MCF 10A (cell line): ENCODE measurements at regions not wholly inside any gene's neighbourhood (a gene's known extent, or its start where the extent isn't known, plus 50 kb on each side); places are given as distances from the start of the nearest gene placed in this dataset.

Experiments
- BruUV-seq: library from RNA; stranded (reverse); fragments of 400-500 nt; replicated peaks from 2 replicates; lab custom pipeline; 2021; lab: Mats Ljungman, UMichigan
- CTCF ChIA-PET: fragments of 300-600 bp; sonication (Branson Sonifier 250); formaldehyde crosslinking; extraction: SDS; loops from one replicate; lab custom pipeline; 2021; ENCODE audit warnings: antibody characterized with exemption, inconsistent platforms; lab: Yijun Ruan, JAX
- POLR2A ChIA-PET: fragments of 300-600, 350-650 bp; sonication (Branson Sonifier 250); formaldehyde crosslinking; extraction: SDS; loops from one replicate; lab custom pipeline; 2020; ENCODE audit warnings: antibody characterized with exemption, inconsistent platforms; lab: Yijun Ruan, JAX
- DNase-seq: peaks from one replicate; pipeline ENCODE4 v3.0.0-alpha.2; 2018; ENCODE audit not compliant: unreplicated experiment
- H3K27ac Mint-ChIP-seq: one replicate; pipeline ENCODE4 v1.8.0; 2022; ENCODE audit warnings: mild to moderate bottlenecking, low read depth, mixed read lengths; ENCODE audit not compliant: unreplicated experiment
- H3K27me3 Mint-ChIP-seq: one replicate; pipeline ENCODE4 v1.8.0; 2022; ENCODE audit warnings: mixed read lengths; ENCODE audit not compliant: insufficient read depth, unreplicated experiment
- H3K36me3 Mint-ChIP-seq: one replicate; pipeline ENCODE4 v1.8.0; 2022; ENCODE audit warnings: mild to moderate bottlenecking, moderate library complexity, mixed read lengths; ENCODE audit not compliant: insufficient read depth, unreplicated experiment
- H3K4me1 Mint-ChIP-seq: one replicate; pipeline ENCODE4 v1.8.0; 2022; ENCODE audit warnings: mixed read lengths; ENCODE audit not compliant: insufficient read depth, unreplicated experiment
- H3K4me3 Mint-ChIP-seq: one replicate; pipeline ENCODE4 v1.8.0; 2022; ENCODE audit warnings: mild to moderate bottlenecking, moderate library complexity, mixed read lengths; ENCODE audit not compliant: unreplicated experiment
- H3K9me3 Mint-ChIP-seq: one replicate; pipeline ENCODE4 v1.8.0; 2022; ENCODE audit warnings: mixed read lengths; ENCODE audit not compliant: unreplicated experiment
- CTCF ChIP-seq: fragments of 200-600 bp; IDR thresholded peaks from one replicate; pipeline ENCODE4 v1.8.0; 2022; ENCODE audit warnings: antibody characterized with exemption, mild to moderate bottlenecking; ENCODE audit not compliant: unreplicated experiment
- intact Hi-C: fragments of 100-400 bp; cut with micrococcal nuclease; formaldehyde crosslinking; loops from 2 replicates; pipeline ENCODE4 v1.14.1; 2022

DNA sequence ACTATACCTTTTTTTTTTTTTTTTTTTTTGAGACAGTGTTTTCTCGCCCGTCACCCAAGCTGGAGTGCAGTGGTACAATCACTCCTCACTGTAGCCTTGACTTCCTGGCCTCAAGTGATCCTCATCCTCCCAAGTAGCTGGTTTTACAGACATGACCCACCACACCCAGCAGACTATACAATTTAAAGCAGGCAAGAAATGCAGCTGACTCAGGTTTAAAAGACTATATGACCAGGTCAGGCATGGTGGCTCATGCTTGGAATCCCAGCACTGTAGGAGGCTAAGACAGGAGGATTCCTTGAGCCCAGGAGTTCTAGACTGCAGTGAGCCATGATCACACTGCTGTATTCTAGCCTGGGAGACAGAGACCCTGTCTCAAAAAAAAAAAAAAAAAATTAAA is 89.5 kb upstream of the AUTS2 start:
- H3K9me3 Mint-ChIP-seq = peaks cover 32% of the 10 kb centered on the region
- no peak overlapping the region for H3K27ac Mint-ChIP-seq
- no peaks in the 10 kb centered on the region for H3K36me3 Mint-ChIP-seq
- DNase-seq = no peak
- H3K27me3 Mint-ChIP-seq = no peaks in the 10 kb centered on the region
- intact Hi-C loops = no loop called here
- ChIA-PET POLR2A (no interaction called here), CTCF (interaction anchor here (0.6 kb wide), 2 partner anchors 981 to 1516 kb away, joined by 3 read pairs; no protein-coding TSS in a partner anchor)
- BruUV-seq = no TSS peak
- no peak for TF ChIP-seq CTCF
- H3K4me1 Mint-ChIP-seq = no peaks in the 10 kb centered on the region
- no peak overlapping the region for H3K4me3 Mint-ChIP-seq

DNA sequence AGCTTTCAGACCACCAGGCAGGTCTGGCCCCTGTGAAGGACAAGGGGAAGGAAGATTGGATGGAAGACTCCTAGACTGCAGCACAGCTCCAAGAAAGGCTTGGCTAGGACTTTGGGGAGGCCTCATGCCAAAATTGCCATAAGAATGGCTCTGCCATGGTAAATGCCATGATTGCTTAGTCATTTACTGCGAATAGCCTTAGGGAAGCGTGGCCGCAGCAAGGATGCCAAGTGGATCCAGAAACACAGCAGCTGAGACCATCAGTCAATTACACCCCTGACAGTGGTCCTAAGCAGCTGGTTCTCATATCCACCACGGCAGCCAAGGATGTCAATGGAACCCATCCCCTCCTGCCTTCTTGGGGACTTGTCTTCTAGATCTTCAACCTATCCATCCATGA is 88.2 kb upstream of the AUTS2 start:
- no peak for DNase-seq
- no peak for TF ChIP-seq CTCF
- no peaks in the 10 kb centered on the region for H3K36me3 Mint-ChIP-seq
- no peak overlapping the region for H3K4me3 Mint-ChIP-seq
- no peaks in the 10 kb centered on the region for H3K4me1 Mint-ChIP-seq
- no peak overlapping the region for H3K27ac Mint-ChIP-seq
- POLR2A ChIA-PET = interaction anchor here (0.5 kb wide), 1 partner anchor 465 kb away, joined by 3 read pairs; no protein-coding TSS in a partner anchor
- intact Hi-C loops = no loop called here
- no peaks in the 10 kb centered on the region for H3K27me3 Mint-ChIP-seq
- BruUV-seq = no TSS peak
- H3K9me3 Mint-ChIP-seq = peaks cover 29% of the 10 kb centered on the region
- CTCF ChIA-PET = interaction anchor here (0.7 kb wide), 1 partner anchor 1462 kb away, joined by 4 read pairs; no protein-coding TSS in a partner anchor

DNA sequence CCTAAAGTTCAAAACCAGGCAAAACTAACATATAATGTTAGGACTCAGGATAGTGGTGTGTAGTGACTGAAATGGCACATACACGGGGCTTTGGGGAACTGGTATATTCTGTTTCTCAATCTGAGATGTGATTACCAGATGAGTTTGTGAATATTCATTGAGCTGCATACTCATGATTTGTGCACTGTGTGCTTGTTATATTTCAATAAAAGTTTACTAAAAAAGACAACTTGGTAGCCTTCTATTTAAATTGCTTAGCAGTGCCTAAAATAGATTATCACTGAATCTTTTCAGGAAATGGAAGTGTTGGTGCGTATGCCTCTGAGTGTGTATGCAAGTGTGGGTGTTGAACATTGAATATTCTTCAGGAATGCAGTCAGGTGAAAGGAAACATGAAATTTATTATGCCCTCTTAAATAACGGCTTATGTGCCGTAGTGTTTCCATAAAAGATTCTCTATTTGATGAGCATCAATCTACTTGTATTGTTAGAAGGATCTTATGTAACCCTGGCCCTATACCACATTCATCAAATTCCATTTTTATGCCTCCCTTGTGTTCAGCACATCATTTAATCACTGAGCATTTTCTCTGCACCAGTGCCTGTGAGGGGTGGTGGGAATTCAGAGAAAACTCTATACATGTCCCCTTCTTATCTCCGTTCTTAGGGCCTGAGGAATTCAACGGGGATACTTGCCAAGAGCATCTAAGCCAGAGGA is 82.6 kb upstream of the AUTS2 start:
- ChIA-PET CTCF (no interaction called here), POLR2A (no interaction called here)
- Mint-ChIP-seq H3K4me1 (no peaks in the 10 kb centered on the region), H3K9me3 (peaks cover 41% of the 10 kb centered on the region), H3K27ac (no peak overlapping the region), H3K27me3 (no peaks in the 10 kb centered on the region), H3K4me3 (no peak overlapping the region), H3K36me3 (no peaks in the 10 kb centered on the region)
- DNase-seq = no peak
- TF ChIP-seq CTCF = no peak
- no TSS peak for BruUV-seq
- intact Hi-C loops = no loop called here

DNA sequence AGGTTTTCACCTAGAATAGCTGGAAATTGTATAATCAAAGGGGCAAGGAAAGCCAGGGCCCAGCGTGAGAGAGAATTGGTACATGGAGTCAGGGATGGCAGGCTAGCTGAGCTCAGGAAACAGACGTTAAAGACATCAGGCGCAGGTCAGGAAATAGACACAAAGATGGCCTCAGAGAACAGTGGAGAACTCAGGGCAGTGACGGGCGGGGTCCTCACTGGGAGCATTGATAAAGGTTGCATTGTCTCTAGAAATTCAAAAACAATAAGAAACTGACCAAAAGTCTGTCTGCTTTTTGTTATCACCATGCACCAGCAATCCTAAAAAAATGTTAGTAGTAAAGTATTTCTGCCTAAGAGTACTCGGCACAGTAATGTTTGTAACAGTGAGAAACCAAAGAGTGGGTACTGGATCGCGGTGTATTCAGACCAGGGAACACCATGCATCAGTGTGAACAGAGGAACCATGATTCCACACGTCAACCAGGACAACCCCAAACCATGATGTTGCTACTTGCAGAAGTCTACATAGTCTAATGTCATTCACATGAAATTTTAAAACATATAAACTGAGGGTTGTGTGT is 81.9 kb upstream of the AUTS2 start:
- peaks cover 40% of the 10 kb centered on the region for H3K9me3 Mint-ChIP-seq
- no peak overlapping the region for H3K27ac Mint-ChIP-seq
- DNase-seq = no peak
- ChIA-PET POLR2A (no interaction called here), CTCF (no interaction called here)
- intact Hi-C loops = no loop called here
- TF ChIP-seq CTCF = no peak
- no peaks in the 10 kb centered on the region for H3K4me1 Mint-ChIP-seq
- no peaks in the 10 kb centered on the region for H3K27me3 Mint-ChIP-seq
- BruUV-seq = no TSS peak
- no peak overlapping the region for H3K4me3 Mint-ChIP-seq
- H3K36me3 Mint-ChIP-seq = no peaks in the 10 kb centered on the region
